Dendritic cell treated with granulocyte-macrophage colony-stimulating factor and Interleukin-4, amounts not matched to agents 40 ng/mL and 50 ng/mL, for 4 days (primary cell): ENCODE measurements at regions not wholly inside any gene's neighbourhood (a gene's known extent, or its start where the extent isn't known, plus 50 kb on each side); places are given as distances from the start of the nearest gene placed in this dataset.
"Not testable (repeated sequence)": the region's sequence is repeated elsewhere in the genome, so short reads cannot be mapped to it uniquely, and the experiment has no call there.

Experiments
- H3K27ac Mint-ChIP-seq: one replicate; pipeline ENCODE4 v1.8.0; 2022; ENCODE audit warnings: mild to moderate bottlenecking, mixed read lengths
- H3K27me3 Mint-ChIP-seq: one replicate; pipeline ENCODE4 v1.8.0; 2022; ENCODE audit warnings: mild to moderate bottlenecking, mixed read lengths
- H3K36me3 Mint-ChIP-seq: one replicate; pipeline ENCODE4 v1.8.0; 2022; ENCODE audit warnings: low read depth, mixed read lengths
- H3K4me1 Mint-ChIP-seq: one replicate; pipeline ENCODE4 v1.8.0; 2022; ENCODE audit warnings: low read depth, mixed read lengths
- H3K4me3 Mint-ChIP-seq: one replicate; pipeline ENCODE4 v1.8.0; 2022; ENCODE audit warnings: mild to moderate bottlenecking, moderate library complexity, mixed read lengths
- H3K9me3 Mint-ChIP-seq: one replicate; pipeline ENCODE4 v1.8.0; 2022; ENCODE audit warnings: mixed read lengths
- intact Hi-C: fragments of 100-400 bp; cut with micrococcal nuclease; formaldehyde crosslinking; loops from one replicate; pipeline ENCODE4 v1.15.0; 2022

GRCh38 chr6:106724848-106725247 lies 95.5 kb downstream of the QRSL1 start:
- no peak overlapping the region for H3K4me3 Mint-ChIP-seq
- no peaks in the 10 kb centered on the region for H3K9me3 Mint-ChIP-seq
- intact Hi-C loops, result no loop called here
- no peaks in the 10 kb centered on the region for H3K36me3 Mint-ChIP-seq
- H3K4me1 Mint-ChIP-seq, result no peaks in the 10 kb centered on the region
- H3K27me3 Mint-ChIP-seq, result peaks cover 9% of the 10 kb centered on the region
- H3K27ac Mint-ChIP-seq, result no peak overlapping the region

- intact Hi-C loops, result no loop called here
- H3K27ac Mint-ChIP-seq, result no peak overlapping the region
Observed at GRCh38 chr6:106724337-106724736, 95.0 kb downstream of the QRSL1 start.

GRCh38 chr6:106723419-106723818 lies 94.0 kb downstream of the QRSL1 start:
- H3K4me1 Mint-ChIP-seq, H3K4me3 Mint-ChIP-seq, H3K27ac Mint-ChIP-seq, H3K9me3 Mint-ChIP-seq, H3K36me3 Mint-ChIP-seq, intact Hi-C loops: not testable (repeated sequence)
- peaks cover 11% of the 10 kb centered on the region for H3K27me3 Mint-ChIP-seq

More at GRCh38 chr6:106724337-106724736, 95.0 kb downstream of the QRSL1 start:
- Mint-ChIP-seq H3K4me3 (no peak overlapping the region), H3K36me3 (no peaks in the 10 kb centered on the region), H3K4me1 (no peaks in the 10 kb centered on the region), H3K27me3 (peaks cover 9% of the 10 kb centered on the region), H3K9me3 (no peaks in the 10 kb centered on the region)

- H3K4me3 Mint-ChIP-seq, intact Hi-C loops, H3K9me3 Mint-ChIP-seq, H3K36me3 Mint-ChIP-seq, H3K27ac Mint-ChIP-seq, H3K4me1 Mint-ChIP-seq: not testable (repeated sequence)
- H3K27me3 Mint-ChIP-seq, result peaks cover 11% of the 10 kb centered on the region
Observed at GRCh38 chr6:106721189-106721588, 91.8 kb downstream of the QRSL1 start.
